Activated T-helper 17 cell treated with anti-CD3 and anti-CD28 coated beads, Interleukin-2, amount 50 U/mL, for 72 hours (primary cell): ENCODE measurements at regions not wholly inside any gene's neighbourhood (a gene's known extent, or its start where the extent isn't known, plus 50 kb on each side); places are given as distances from the start of the nearest gene placed in this dataset.
"Not testable (repeated sequence)": the region's sequence is repeated elsewhere in the genome, so short reads cannot be mapped to it uniquely, and the experiment has no call there.

Experiments used
- ATAC-seq: fragments of 150-1000 bp; cut with Tn5 transposase; replicated peaks from 2 replicates; pipeline ENCODE4 v1.10.0; 2021; ENCODE audit warnings: mild to moderate bottlenecking, moderate library complexity
- H3K27ac Mint-ChIP-seq: one replicate; pipeline ENCODE4 v1.8.0; 2022; ENCODE audit warnings: mixed read lengths
- H3K27me3 Mint-ChIP-seq: one replicate; pipeline ENCODE4 v1.8.0; 2022; ENCODE audit warnings: mixed read lengths
- H3K36me3 Mint-ChIP-seq: one replicate; pipeline ENCODE4 v1.8.0; 2022; ENCODE audit warnings: low read depth, mild to moderate bottlenecking, mixed read lengths
- H3K4me1 Mint-ChIP-seq: one replicate; pipeline ENCODE4 v1.8.0; 2022; ENCODE audit warnings: mixed read lengths
- H3K4me3 Mint-ChIP-seq: one replicate; pipeline ENCODE4 v1.8.0; 2022; ENCODE audit warnings: mild to moderate bottlenecking, mixed read lengths
- H3K9me3 Mint-ChIP-seq: one replicate; pipeline ENCODE4 v1.8.0; 2022; ENCODE audit warnings: mixed read lengths

- ATAC-seq = not testable (repeated sequence)
Observed at GRCh38 chr1:144046645-144047044, 74.9 kb upstream of the FAM72C start.

DNA sequence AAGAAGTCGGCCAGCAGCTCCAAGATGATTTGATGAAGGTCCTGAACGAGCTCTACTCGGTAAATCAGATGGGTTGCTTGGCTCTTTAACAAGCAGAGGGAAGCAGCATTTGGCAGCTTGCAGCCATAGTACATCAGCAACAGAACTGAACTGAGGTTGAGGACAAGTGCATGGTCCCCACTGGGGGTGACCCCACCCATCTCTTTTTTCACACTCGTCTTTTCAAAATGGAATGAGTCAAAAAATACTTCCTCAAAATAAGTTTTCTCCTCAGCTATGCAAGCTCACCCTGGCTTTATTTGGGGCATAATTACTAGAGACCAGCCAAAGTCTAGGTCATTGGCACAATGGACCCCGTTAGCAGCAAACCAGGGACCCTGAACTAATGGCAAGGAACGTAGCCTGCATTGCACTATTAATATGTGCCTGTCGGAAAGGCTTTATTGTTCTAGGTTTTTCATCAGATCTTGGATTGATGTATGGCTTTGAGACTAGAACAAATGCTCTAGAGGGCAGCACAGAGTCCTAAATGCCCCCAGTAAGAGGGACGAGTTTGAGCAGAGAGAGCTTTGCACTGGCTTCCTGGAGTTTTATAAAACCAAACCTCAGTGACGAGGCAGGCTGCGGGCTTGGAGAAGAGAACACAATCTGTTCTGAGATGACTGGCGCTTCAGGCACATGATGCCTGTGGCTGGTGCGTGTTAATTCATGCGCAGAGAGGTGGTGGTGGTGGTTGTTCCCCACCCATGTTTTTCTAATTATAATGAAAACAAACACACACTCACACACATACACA is 74.2 kb upstream of the FAM72C start:
- not testable (repeated sequence) for H3K36me3 Mint-ChIP-seq, H3K27me3 Mint-ChIP-seq, H3K4me1 Mint-ChIP-seq, H3K4me3 Mint-ChIP-seq, H3K27ac Mint-ChIP-seq, H3K9me3 Mint-ChIP-seq
- peak; percentile 81 for ATAC-seq

More at GRCh38 chr1:144046645-144047044, 74.9 kb upstream of the FAM72C start:
- not testable (repeated sequence) for H3K27me3 Mint-ChIP-seq, H3K9me3 Mint-ChIP-seq, H3K4me3 Mint-ChIP-seq, H3K27ac Mint-ChIP-seq, H3K36me3 Mint-ChIP-seq, H3K4me1 Mint-ChIP-seq

- not testable (repeated sequence) for H3K27me3 Mint-ChIP-seq, H3K27ac Mint-ChIP-seq, H3K9me3 Mint-ChIP-seq, ATAC-seq, H3K4me1 Mint-ChIP-seq, H3K4me3 Mint-ChIP-seq, H3K36me3 Mint-ChIP-seq
Observed at GRCh38 chr1:144042251-144042650, 70.5 kb upstream of the FAM72C start.

GRCh38 chr1:144040293-144040692 is 68.5 kb upstream of the FAM72C start:
- not testable (repeated sequence) for H3K4me1 Mint-ChIP-seq, ATAC-seq, H3K36me3 Mint-ChIP-seq, H3K9me3 Mint-ChIP-seq, H3K4me3 Mint-ChIP-seq, H3K27me3 Mint-ChIP-seq, H3K27ac Mint-ChIP-seq

DNA sequence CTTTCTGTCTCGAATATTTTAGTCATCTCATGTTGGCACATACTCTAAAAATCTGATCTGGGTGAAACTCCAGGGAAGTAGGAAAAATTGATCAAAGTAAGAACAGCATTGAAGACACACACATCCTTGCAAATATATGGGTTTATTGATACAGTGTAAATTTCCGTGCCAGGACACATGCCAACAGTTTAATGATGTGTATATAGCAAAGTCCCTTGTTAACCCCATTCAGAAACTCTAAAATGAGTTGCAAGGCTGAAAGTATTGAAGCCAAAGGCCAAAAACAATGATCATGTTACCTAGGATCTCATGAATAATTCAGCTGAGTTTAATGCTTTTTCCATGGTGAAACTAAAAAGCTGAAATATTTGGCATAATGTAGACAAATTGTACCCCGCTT is 62.3 kb upstream of the FAM72C start:
- not testable (repeated sequence) for H3K36me3 Mint-ChIP-seq, ATAC-seq, H3K27ac Mint-ChIP-seq, H3K27me3 Mint-ChIP-seq, H3K9me3 Mint-ChIP-seq, H3K4me1 Mint-ChIP-seq, H3K4me3 Mint-ChIP-seq

DNA sequence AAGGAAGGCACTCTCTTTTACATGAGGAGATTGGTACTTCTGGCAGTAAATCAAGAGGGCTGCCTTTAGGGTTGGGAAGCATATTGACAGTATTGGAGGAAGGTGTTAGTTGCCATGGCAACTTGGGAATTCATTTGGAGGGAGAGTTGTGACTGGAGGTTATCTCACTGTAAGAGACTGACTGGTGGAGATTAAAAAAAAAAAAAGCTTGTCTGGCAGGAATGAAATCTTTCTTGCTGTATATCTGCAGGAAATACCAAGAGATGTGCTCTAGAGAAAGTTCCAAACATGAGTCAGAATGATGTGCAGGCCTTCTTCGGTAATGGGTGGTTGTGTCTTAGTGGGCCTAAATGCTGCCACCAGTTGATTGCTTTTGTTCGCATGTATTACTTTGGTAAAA is 59.8 kb upstream of the FAM72C start:
- not testable (repeated sequence) for ATAC-seq

GRCh38 chr1:144026022-144026421 is 54.2 kb upstream of the FAM72C start:
- not testable (repeated sequence) for H3K4me3 Mint-ChIP-seq, H3K4me1 Mint-ChIP-seq
- ATAC-seq = peak; percentile 92

More for the DNA sequence above, 59.8 kb upstream of the FAM72C start:
- H3K4me1 Mint-ChIP-seq, H3K27ac Mint-ChIP-seq, H3K4me3 Mint-ChIP-seq, H3K27me3 Mint-ChIP-seq, H3K36me3 Mint-ChIP-seq, H3K9me3 Mint-ChIP-seq: not testable (repeated sequence)

GRCh38 chr1:144021690-144022384 is 50.1 kb upstream of the FAM72C start:
- not testable (repeated sequence) for H3K27me3 Mint-ChIP-seq, H3K4me3 Mint-ChIP-seq, ATAC-seq, H3K36me3 Mint-ChIP-seq, H3K9me3 Mint-ChIP-seq, H3K4me1 Mint-ChIP-seq, H3K27ac Mint-ChIP-seq

More at GRCh38 chr1:144026022-144026421, 54.2 kb upstream of the FAM72C start:
- H3K36me3 Mint-ChIP-seq, H3K27me3 Mint-ChIP-seq, H3K27ac Mint-ChIP-seq, H3K9me3 Mint-ChIP-seq: not testable (repeated sequence)
